DMS53 treated with DMSO at 0.1 percent for 48 hours (cell line): ENCODE measurements at regions not wholly inside any gene's neighbourhood (a gene's known extent, or its start where the extent isn't known, plus 50 kb on each side); places are given as distances from the start of the nearest gene placed in this dataset.

Experiments
- DNase-seq: peaks from one replicate; lab custom pipeline; 2025; ENCODE audit not compliant: unreplicated experiment; lab: John Stamatoyannopoulos, UW

DNA sequence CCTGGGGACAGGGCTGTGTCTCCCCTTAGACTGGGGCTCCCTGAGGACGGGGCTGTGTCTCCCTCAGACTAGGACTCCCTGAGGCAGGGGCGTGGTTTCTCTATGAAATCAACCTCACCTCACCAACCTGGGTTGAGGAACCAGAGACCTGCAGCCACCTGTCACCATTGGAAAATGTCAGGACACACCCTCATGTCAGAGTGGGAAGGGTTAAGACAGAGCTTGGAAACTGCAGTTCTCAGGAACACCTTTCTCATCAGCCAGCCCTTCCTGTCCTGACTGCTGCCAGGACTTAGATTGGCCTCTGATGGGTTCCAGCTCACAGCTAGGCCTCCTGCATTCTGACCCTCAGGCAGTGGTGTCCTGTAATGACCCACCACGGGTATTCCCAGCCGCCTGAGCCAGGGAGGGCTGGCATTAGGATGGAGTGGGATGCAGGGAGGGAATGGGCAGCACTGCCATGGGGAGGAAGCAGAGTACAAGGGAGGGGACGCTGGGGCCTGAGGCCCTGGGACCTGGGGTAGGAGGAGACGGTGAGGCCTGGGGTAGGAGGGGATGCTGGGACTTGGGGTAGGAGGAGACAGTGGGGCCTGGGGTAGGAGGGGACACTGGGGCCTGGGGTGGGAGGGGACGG lies 76.3 kb downstream of the MRPL14 start:
- no peak for DNase-seq

DNA sequence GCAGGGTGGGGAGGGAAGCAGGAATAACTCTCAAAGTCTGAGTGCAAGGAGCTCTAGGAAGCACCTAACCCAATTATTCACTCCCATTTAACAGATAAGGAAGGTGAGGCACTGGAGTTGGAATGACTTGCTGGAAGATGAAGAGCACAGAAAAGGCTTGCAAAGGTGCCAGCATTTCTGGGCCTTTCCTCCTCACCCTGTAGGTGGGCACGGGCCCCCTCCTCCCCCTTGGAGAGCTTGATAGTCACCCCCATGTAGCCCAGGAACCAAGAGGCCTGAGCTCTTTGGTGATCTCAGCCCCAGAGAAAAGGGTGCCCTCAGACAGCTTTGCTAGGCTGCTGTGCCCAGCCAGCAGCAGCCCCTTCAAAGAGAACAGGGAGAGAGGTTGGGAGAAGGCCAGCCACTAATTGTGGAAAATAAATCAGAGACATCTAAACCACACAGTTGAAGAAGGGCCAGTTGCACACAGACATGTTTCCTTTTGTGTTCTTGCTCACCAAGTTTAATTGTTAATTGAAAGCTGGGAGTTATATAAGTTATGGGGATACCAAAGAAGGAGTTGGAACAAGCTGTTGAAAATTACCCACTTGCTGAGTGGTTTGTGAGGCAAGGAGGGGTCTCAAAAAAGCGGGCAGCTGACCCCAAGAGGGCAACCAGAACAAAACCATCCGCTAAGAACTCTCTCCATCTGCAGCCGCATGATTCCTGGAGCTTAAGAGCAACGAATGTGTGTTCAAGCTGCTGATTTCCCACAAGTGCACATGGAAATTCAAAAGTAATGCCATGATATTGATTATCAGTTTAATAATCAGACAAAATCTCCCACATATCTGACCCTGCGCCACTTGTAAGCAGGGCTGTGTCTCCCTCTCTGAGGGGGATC lies 77.0 kb downstream of the MRPL14 start:
- DNase-seq, result no peak

DNA sequence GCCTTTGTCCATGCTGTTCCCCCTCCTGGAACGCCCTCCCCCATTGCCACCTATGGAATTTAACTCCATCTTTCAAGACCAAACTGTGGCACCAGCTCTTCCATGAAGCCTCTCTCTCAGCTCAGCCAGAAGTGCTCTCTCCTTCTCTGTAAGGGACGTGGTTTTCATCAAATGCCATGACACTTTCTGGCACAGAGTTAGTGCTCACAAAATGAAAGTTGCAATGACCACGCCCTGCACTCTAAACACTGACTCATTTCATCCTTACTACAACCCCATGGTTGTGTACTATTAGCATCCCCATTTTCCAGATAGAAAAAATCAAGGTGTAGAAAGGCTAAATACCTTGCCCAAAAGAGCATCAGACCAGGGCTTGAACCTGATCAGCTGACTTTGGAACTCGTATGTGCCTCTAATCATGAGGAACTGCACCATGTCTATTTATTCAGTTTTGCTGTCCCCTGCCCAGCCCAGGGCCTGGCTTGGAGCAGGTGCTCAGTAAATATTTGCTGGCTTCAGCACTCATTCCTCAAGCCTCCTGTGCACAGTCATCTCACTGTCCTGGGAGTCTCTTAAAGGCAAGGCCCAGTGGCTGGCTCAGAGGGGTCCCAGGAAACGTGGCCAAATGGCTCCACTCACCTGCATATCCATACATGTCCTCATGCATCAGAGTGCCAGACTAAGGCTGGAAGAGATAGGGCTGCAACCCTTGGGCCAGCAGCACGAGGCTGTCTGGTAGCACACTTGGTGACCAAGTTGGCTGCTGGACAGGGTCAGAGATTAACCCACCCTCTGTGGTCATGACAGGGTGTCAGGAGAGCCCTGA lies 77.9 kb downstream of the MRPL14 start:
- no peak for DNase-seq

DNA sequence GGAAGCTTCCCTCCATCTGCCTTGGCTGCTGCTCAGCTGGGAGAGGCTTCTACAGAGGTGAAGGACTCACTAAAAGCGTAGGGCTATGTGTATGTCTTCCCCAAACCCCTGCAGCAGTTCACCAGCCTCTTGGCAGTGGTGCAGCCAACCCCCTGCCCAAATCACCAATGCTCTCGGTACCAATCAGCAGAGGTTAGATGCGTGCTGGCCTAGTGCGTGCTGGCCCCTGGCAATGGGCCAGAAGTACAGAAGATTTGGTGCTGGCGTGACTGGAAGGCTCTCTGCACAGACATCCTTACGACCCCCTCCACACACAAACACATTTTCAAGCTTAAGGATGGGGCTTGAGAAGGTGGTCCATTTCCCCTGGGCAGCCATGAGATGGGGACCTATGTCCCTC lies 79.0 kb downstream of the MRPL14 start:
- no peak for DNase-seq

DNA sequence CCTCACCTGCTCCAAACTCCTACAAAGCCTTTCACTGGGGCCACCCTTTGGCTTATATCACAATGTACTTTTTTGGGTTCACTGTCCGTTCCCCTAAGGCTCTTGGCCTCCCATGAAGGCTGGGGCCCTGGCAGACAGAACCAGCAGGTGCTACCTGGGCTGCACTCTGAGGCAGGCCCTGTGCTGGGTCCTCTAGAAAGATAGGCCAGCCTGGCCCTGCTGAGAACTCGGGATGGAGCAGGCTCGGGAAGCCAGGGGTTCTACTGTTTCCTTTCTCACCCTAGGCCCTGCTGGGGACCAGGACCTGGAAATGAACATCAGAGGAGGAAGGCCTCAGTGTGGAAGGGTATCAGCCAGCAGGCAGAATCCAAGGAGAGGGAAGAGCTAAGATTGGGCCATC lies 79.5 kb downstream of the MRPL14 start:
- DNase-seq, result no peak

DNA sequence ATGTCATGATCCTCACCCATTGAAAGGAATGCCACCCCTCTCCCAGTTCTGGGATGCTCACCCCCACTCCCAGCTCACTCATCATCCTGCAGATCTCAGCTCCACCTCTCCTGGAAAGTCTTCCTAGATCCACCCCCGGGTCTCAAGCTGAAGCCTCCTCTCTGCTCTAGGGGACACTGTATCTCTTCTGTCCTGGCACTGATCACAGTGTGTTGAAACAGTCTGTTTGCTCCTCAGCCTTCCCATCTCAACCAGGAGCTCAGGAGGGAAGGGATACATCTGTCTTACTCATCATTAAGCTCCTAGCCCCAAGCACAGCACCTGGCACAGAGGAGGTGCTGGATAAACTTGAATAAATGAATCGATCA lies 80.1 kb downstream of the MRPL14 start:
- DNase-seq, result no peak

DNA sequence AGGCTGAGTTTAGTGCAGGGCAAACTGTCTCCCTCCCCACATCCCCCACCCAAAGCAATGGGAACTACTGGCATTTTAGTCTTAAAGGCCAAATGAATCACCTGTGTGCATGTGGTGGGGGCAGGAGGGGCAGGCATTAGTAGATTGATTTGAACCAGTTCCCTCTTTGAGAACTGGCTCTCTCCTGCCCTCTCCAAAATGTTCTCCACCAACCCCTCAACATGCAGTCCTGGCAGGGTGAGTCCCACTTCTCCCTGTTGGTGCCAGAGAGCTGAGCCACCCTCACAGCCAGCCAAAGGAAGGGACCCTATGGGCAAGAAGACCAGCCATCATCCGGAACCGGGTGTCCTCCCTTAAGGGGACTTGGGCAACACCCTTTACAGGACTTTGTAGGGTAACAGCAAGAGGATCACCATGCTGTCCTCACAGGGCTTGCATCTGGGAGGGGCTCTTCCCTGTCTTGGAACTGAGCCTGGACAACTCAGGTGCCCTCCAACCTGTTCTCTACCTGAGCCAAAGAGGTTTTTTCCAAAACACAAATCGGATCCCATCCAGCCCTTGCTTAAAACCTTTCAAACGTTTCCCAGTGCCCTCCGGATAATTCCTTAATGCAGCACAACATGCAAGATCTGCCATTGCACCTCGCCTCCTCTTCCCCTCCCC lies 80.6 kb downstream of the MRPL14 start:
- DNase-seq, result no peak

DNA sequence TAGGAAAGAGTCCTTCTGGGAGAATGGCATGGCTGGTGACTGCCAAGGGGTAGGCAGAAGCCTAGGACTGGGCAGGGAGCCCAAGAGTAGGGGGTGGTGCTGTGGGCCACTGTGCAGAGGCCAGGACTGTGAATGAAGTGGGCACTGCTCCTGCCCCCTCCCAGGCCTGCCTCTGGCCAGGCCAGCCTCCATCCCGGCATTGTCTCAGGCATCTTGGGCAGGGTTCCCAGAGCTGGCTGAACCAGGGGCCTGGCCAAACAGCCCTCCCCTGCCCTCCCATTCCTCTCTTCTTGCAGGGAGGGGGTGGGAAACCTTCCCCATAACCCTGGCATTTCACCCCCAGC lies 81.6 kb downstream of the MRPL14 start:
- DNase-seq, result no peak

DNA sequence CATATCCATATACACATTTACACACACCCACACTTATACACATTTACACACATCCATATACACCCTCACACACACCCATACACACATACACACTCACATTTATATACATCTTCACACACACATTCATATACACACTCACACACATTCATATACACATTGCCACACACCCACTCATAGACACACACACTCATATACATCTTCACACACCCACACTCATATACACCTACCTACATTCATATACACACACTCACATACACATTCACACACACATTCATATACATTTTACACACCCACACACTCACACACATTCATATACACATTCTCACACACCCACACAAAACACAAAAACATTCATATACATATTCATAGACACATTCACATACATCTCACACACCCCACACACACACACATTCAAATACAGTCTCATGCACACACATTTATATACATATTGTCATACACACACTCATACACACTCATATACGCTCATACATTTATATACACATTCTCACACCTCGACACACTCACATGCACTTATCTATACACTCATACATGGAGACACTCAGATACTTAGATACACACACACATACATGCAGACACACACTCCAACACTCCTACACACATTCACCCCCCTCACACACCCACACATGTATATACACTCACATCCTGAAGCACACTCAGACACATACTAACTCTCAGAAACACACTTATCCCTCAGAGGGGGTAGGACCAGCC lies 82.1 kb downstream of the MRPL14 start:
- no peak for DNase-seq

DNA sequence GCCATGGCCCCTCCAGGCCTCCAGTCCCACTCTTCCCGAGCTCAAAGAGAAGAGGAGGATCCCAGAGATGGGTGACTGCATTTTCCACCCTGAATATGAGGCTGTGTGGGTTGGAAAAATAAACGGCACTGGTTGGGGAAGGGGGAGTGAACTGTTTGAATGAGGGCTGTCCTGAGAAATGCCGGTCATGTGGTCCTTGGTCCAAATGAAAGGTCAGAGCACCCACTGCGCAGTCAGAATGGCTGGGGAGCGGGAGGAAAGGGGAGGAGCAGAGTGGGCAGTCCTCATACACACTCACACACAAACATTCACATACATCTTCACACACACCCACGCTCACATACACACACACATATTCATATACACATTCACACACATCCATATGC lies 83.1 kb downstream of the MRPL14 start:
- no peak for DNase-seq

DNA sequence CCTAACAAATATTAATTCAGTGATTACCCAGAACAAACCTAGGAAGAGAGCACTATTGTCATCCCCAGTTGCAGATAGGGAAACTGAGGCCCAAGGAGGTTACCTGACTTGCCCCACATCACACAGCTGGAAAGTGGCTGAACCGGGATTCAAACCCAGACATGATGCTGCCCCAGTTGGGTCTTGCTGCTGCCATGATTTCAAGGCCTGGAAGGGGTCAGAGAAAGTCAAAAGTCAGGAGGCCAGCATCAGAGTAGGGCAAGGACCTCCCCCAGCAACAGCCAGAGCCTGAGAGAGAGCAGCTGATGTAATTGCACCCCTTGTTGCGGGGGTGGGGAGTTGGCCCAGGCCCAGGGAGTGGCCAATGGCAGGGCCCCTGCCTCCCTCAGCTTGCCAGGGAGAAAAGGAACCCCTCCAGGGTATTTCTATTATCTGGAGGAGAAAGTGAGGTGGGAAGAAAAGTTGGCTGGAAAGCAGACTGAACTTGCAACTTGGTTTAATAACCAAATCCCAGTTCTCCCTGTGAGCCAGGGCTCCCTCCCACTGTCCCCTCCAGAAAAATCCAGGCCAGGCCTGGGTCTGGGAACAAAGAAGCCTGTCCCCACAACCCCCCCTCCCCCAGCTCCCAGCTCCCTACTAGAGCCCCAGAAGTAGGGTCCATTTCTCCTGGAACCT lies 83.6 kb downstream of the MRPL14 start:
- no peak for DNase-seq

DNA sequence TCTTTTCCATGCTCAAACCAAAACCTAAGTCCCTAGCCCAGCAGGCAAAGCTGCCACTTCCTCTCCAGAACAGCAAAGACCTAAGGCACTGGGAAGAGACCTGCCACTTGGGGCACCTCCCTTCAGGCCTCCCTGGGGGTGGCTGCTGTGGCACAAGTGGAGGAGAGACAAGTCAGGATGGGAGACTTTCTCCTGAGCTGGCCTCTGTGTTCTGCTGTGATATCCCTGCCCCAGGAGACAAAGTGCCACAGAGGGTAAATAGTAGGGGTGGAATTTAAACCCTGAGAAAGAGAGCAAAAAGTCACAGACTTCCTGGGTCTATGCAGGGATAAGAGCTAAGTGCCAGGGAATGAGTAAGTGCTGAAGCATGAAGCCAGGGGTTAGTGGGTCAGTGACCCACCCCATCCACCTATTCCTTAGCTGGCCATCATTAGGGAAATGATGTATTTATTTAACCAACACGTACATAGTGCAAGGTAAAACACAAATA lies 84.2 kb downstream of the MRPL14 start:
- DNase-seq, result no peak

DNA sequence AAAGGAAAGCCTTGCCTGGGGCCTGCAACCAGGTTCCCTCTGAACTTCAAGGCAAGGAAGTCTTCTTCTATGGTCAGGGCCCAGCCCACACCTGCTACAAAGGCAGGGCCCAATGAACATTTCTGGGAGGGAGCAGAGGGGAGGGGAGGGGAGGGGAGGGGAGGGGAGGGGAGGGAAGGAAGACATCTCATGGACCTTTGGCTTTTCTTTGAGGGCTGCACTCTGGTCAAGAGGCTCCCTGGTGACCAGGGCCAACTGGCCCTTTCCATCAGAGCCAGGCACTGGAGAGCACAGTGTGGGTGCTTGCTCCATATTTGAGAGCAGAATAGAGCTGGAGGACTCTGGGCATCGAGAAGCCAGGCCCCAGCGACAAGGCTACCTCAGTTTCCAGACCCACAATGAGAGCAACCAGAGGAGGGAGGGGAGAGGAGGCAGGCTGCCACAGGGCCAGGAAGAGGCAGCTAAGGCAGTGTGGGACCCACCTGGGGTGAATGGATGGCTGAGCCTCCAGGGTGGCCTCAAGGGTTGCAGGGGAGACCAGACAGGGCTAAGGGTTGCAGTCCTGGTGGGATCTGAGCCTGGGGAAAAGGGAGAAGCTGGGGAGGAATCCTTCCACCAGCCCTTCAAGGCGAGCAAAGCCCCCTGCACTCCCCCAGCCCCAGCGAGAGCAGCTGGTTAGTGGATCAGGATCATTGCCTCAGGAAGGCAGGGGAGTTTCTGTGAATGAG lies 84.8 kb downstream of the MRPL14 start:
- no peak for DNase-seq

DNA sequence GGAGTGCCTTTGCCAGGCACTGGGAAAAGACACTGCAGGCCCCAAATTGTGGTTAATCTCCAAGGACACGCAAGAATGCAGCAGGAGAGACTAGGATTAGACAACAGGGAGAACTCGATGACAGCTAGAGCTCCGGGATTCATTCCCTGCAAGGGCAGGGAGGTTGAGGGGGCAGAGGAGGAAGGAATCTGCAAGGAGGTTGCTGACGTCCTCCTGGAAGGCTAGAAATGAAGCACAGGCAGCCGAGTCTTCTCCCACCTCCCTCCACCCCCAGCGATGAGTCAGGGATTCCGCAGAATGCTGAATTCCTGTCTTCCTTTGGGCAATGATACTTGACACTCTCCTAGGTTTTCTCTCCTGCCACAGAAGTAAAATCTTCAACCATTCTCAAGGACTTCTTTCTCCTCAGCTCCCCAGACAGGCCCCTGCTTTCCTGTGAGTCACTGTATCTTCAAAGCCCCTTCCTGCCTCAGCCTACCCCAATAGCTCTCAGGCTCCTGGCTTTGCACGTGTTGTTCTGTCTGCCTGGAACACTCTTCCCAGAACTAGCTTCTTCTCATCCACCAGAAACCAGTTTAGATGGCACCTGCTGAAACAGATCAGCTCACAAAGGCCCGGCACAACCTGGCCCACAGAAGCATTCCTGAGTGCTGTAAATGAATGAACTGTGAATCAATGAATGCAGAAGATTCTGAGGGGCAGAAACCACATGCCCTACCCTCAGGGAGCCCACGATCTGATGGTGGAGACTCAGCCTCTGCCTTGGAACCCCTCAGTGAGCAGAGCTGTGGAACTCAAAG lies 85.6 kb downstream of the MRPL14 start:
- DNase-seq, result no peak

DNA sequence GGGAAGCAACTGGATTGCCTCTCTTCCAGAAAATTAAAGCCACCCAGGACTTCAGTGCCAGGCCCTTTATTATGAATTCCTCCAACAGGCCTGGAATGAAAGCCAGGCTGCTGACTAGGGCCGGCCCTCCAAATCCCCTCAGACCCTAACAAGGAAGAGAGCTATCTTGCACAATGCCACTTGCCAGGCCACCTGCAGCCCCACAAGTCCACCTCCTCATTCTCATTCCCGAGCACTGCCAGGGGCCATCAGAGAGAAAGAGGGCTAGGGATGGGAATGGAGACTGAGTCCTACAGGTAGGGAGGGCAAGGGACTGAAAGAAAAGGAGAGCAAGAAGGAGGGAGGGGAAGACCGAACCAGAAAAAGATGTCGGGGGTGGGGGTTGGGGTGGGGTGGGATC lies 86.5 kb downstream of the MRPL14 start:
- DNase-seq, result no peak

DNA sequence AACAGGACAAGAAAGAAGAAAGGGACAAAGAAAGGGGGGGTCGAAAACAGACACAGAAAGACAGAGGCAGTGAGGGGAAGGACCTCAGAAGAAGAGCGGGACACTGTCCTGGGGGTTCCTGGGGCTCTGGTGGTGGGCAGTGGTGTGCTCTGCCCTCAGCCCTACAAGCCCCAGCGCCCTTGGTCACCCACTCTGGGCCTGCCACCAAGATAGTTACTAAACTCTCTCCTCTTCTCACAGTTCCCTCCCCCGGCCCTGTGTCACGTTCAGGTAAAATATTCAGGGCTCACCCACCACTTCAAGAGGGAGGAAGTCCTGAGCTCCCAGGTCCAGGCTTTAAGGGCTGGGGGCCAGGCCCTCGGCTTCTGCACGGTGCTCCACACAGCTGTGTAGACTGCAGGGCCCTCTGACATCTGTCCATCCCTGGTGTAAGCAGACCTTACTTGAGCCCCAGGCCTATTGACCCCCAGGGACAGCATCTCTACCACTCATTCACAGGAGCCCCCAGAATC lies 87.4 kb downstream of the MRPL14 start:
- DNase-seq, result no peak

DNA sequence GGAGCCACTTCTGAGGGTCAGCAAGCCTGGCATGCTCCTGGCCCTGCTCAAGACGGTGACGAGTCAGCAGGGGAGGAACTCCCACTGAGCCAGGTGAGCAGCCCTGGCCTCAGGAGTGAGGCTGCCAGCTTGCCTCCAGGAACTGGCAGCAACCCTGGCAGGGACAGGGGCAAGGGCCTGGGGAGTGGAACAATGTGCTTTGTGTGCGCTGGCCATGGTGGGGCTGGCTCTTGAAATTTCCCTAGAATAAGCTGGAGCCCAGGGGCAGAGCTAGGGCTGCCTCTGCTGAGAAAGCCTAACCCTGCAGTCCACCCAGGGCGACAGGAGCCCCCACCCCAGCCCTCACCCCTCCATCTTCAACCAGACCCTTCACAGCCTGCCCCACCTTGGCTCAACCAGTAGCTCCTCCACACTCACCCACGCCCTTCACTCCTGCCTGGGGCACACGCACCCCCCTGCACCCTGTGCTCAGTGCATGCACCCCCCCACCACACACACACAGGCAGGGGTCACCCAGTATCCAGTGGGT lies 88.0 kb downstream of the MRPL14 start:
- no peak for DNase-seq

DNA sequence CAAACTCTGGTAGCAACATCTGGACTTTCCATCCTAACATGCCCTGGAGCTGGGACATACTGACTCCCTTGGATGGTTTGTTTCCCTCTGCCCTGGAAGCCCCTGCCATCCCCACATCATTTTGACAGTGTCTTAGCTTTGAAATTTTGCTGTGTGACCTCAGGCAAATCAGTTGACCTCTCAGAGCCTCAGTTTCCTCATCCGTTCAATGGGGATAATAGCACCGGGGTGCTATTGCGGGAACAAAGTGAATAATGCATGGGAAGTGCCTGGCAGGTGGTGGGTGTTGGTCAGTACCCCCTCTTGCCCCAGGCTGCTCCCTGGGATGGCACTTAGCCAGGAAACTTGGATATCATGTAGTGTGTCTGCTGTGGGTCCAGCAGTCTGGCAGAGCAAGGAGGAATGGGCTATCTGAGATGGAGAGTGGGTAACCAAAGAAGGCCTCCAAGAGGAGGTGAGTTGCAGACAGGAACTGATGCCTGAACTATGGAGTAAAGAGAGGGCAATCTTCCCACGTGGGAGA lies 88.6 kb downstream of the MRPL14 start:
- no peak for DNase-seq
